ENCODE measurements at regions not wholly inside any gene's neighbourhood (a gene's known extent, or its start where the extent isn't known, plus 50 kb on each side); places are given as distances from the start of the nearest gene placed in this dataset.
A peak's percentile ranks its signal among the peaks of the same experiment; 100 is the strongest.

- DNase-seq = no peak
These were observed 690.9 kb downstream of the GALR1 start for GRCh38 chr18:77940566-77940965.

- DNase-seq = no peak
These were observed 694.9 kb downstream of the GALR1 start for GRCh38 chr18:77944533-77944932.

- DNase-seq = no peak
These were observed 698.9 kb downstream of the GALR1 start for GRCh38 chr18:77948567-77948966.

GRCh38 chr18:77949355-77949973 is 699.8 kb downstream of the GALR1 start:
- DNase-seq = no peak

- DNase-seq = no peak
These were observed 709.6 kb downstream of the GALR1 start for GRCh38 chr18:77959248-77959647.

- DNase-seq = peak in 1 of 2 experiments; percentile 13
These were observed 711.3 kb downstream of the GALR1 start for GRCh38 chr18:77960791-77961410.

- no peak for DNase-seq
These were observed 717.4 kb downstream of the GALR1 start for GRCh38 chr18:77967071-77967470.

GRCh38 chr18:77967791-77968190 is 718.1 kb downstream of the GALR1 start:
- DNase-seq = no peak

GRCh38 chr18:77969972-77970371 is 720.3 kb downstream of the GALR1 start:
- no peak for DNase-seq

GRCh38 chr18:77970814-77971213 is 721.2 kb downstream of the GALR1 start:
- DNase-seq = no peak

- no peak for DNase-seq
These were observed 724.1 kb downstream of the GALR1 start for GRCh38 chr18:77973745-77974144.

GRCh38 chr18:77974329-77974728 is 724.7 kb downstream of the GALR1 start:
- no peak for DNase-seq

GRCh38 chr18:77977331-77977730 is 727.7 kb downstream of the GALR1 start:
- DNase-seq = no peak

- DNase-seq = no peak
These were observed 730.6 kb downstream of the GALR1 start for GRCh38 chr18:77980275-77980674.

- DNase-seq = no peak
These were observed 732.2 kb downstream of the GALR1 start for GRCh38 chr18:77981874-77982273.

- no peak for DNase-seq
These were observed 733.6 kb downstream of the GALR1 start for GRCh38 chr18:77983270-77983669.

GRCh38 chr18:77984178-77984577 is 734.5 kb downstream of the GALR1 start:
- DNase-seq = no peak

GRCh38 chr18:77984833-77985232 is 735.2 kb downstream of the GALR1 start:
- no peak for DNase-seq

GRCh38 chr18:77985526-77986281 is 736.1 kb downstream of the GALR1 start:
- no peak for DNase-seq

- DNase-seq = no peak
These were observed 740.5 kb downstream of the GALR1 start for GRCh38 chr18:77990131-77990530.

- DNase-seq = no peak
These were observed 741.3 kb downstream of the GALR1 start for GRCh38 chr18:77990901-77991300.

GRCh38 chr18:77992057-77992456 is 742.4 kb downstream of the GALR1 start:
- DNase-seq = no peak

- DNase-seq = no peak
These were observed 743.7 kb downstream of the GALR1 start for GRCh38 chr18:77993188-77993981.

Data from NCI-H524 (cell line).